Astrocyte (in vitro differentiated cells and primary cell): ENCODE measurements at regions not wholly inside any gene's neighbourhood (a gene's known extent, or its start where the extent isn't known, plus 50 kb on each side); places are given as distances from the start of the nearest gene placed in this dataset.
A peak's percentile ranks its signal among the peaks of the same experiment; 100 is the strongest.

Experiments
- DNase-seq: peaks from one replicate; pipeline ENCODE4 v3.0.0-alpha.2; 2010; ENCODE audit warnings: low read depth
- FAIRE-seq: peaks from 2 replicates; lab custom pipeline; 2011; peaks lifted over from hg19 to GRCh38; lab: Jason Lieb, UNC
- H2AFZ ChIP-seq: 2 replicates; pipeline ENCODE4 v1.6.0; 2012; ENCODE audit warnings: low read depth, low read length, inconsistent platforms
- H3K27ac ChIP-seq: 2 replicates; pipeline ENCODE4 v1.5.1; 2011; ENCODE audit warnings: low read depth, low read length, inconsistent platforms
- H3K27me3 ChIP-seq: 2 replicates; pipeline ENCODE4 v1.6.0; 2011; ENCODE audit warnings: low read length, inconsistent platforms; ENCODE audit not compliant: insufficient read depth
- H3K36me3 ChIP-seq: 2 replicates; pipeline ENCODE4 v1.5.1; 2011; ENCODE audit warnings: low read length, inconsistent platforms; ENCODE audit not compliant: insufficient read depth
- H3K4me1 ChIP-seq: 2 replicates; pipeline ENCODE4 v1.5.1; 2011; ENCODE audit warnings: low read length, inconsistent platforms; ENCODE audit not compliant: insufficient read depth
- H3K4me2 ChIP-seq: 2 replicates; pipeline ENCODE4 v1.6.0; 2012; ENCODE audit warnings: low read length, inconsistent platforms
- H3K4me3 ChIP-seq: 2 replicates; pipeline ENCODE4 v1.5.1; 2011; ENCODE audit warnings: low read depth, mild to moderate bottlenecking, low read length, inconsistent platforms; ENCODE audit not compliant: insufficient read depth
- H3K79me2 ChIP-seq: 2 replicates; pipeline ENCODE4 v1.6.0; 2012; ENCODE audit warnings: mild to moderate bottlenecking, low read length, inconsistent platforms; ENCODE audit not compliant: insufficient read depth
- H3K9ac ChIP-seq: 2 replicates; pipeline ENCODE4 v1.6.0; 2012; ENCODE audit warnings: mild to moderate bottlenecking, low read length, inconsistent platforms
- H3K9me3 ChIP-seq: 2 replicates; pipeline ENCODE4 v1.5.1; 2012; ENCODE audit warnings: low read depth, mild to moderate bottlenecking, low read length, inconsistent platforms; ENCODE audit not compliant: insufficient read depth
- H4K20me1 ChIP-seq: 2 replicates; pipeline ENCODE4 v1.6.0; 2012; ENCODE audit warnings: low read length, inconsistent platforms; ENCODE audit not compliant: insufficient read depth
- H3K27ac Mint-ChIP-seq: one replicate; pipeline ENCODE4 v1.8.0; 2021; ENCODE audit warnings: mild to moderate bottlenecking, mixed read lengths; ENCODE audit not compliant: unreplicated experiment
- H3K27me3 Mint-ChIP-seq: one replicate; pipeline ENCODE4 v1.8.0; 2021; ENCODE audit warnings: low read depth, mixed read lengths; ENCODE audit not compliant: unreplicated experiment
- H3K36me3 Mint-ChIP-seq: one replicate; pipeline ENCODE4 v1.8.0; 2021; ENCODE audit warnings: low read depth, mixed read lengths; ENCODE audit not compliant: unreplicated experiment
- H3K4me1 Mint-ChIP-seq: one replicate; pipeline ENCODE4 v1.8.0; 2021; ENCODE audit warnings: low read depth, mixed read lengths; ENCODE audit not compliant: unreplicated experiment
- H3K4me3 Mint-ChIP-seq: one replicate; pipeline ENCODE4 v1.8.0; 2021; ENCODE audit warnings: mild to moderate bottlenecking, moderate library complexity, mixed read lengths; ENCODE audit not compliant: unreplicated experiment
- H3K9me3 Mint-ChIP-seq: one replicate; pipeline ENCODE4 v1.8.0; 2021; ENCODE audit warnings: mild to moderate bottlenecking, mixed read lengths; ENCODE audit not compliant: unreplicated experiment
- EZH2 ChIP-seq: IDR thresholded peaks from 2 replicates; pipeline ENCODE4 v1.6.1; 2012; ENCODE audit warnings: mild to moderate bottlenecking, low read length, inconsistent platforms; ENCODE audit not compliant: insufficient read depth
- TF ChIP-seq, protein P1 (sequence below): IDR thresholded peaks from 2 replicates; pipeline ENCODE4 v1.5.1; 2011; ENCODE audit warnings: low read depth, mild to moderate bottlenecking, inconsistent platforms, low read length, moderate library complexity; ENCODE audit not compliant: insufficient read depth

DNA sequence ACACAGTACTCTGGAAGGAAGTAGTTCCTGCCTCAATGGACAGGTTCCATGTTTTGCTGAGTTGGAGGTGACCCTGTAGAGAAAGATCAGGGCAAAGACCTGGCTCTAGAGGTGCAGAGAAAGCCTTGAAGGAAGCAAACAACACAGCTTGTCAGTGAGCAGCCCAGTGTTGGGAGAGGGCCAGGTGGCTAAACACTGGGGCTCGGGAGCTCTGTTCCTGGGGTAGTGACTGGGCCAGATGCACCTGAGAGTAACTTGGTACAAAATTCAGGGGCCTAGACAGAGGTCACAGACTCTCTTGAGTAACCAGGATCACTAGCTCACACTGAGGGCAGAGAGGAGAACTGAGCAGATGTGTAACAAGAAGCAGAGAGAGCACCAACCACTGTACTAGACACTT is 138.4 kb upstream of the NALF2 start:
- no peak overlapping the region for H3K27ac ChIP-seq
- no peaks in the 10 kb centered on the region for H3K4me1 ChIP-seq
- no peak overlapping the region for H2AFZ ChIP-seq
- no peaks in the 10 kb centered on the region for H3K36me3 Mint-ChIP-seq
- peaks cover 5% of the 10 kb centered on the region for H3K27me3 Mint-ChIP-seq
- H3K36me3 ChIP-seq: no peaks in the 10 kb centered on the region
- FAIRE-seq: peak; percentile 92
- no peaks in the 10 kb centered on the region for H3K9me3 ChIP-seq
- TF ChIP-seq, protein P1, sequence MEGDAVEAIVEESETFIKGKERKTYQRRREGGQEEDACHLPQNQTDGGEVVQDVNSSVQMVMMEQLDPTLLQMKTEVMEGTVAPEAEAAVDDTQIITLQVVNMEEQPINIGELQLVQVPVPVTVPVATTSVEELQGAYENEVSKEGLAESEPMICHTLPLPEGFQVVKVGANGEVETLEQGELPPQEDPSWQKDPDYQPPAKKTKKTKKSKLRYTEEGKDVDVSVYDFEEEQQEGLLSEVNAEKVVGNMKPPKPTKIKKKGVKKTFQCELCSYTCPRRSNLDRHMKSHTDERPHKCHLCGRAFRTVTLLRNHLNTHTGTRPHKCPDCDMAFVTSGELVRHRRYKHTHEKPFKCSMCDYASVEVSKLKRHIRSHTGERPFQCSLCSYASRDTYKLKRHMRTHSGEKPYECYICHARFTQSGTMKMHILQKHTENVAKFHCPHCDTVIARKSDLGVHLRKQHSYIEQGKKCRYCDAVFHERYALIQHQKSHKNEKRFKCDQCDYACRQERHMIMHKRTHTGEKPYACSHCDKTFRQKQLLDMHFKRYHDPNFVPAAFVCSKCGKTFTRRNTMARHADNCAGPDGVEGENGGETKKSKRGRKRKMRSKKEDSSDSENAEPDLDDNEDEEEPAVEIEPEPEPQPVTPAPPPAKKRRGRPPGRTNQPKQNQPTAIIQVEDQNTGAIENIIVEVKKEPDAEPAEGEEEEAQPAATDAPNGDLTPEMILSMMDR: no peak
- TF ChIP-seq EZH2: no peak
- H3K27ac Mint-ChIP-seq: no peak overlapping the region
- no peaks in the 10 kb centered on the region for H3K27me3 ChIP-seq
- H3K79me2 ChIP-seq: no peaks in the 10 kb centered on the region
- no peak overlapping the region for H3K9ac ChIP-seq
- H3K4me2 ChIP-seq: no peak overlapping the region
- no peaks in the 10 kb centered on the region for H4K20me1 ChIP-seq
- H3K4me1 Mint-ChIP-seq: peaks cover 6% of the 10 kb centered on the region
- no peak overlapping the region for H3K4me3 Mint-ChIP-seq
- no peak for DNase-seq
- no peak overlapping the region for H3K4me3 ChIP-seq
- H3K9me3 Mint-ChIP-seq: peaks cover 1% of the 10 kb centered on the region

DNA sequence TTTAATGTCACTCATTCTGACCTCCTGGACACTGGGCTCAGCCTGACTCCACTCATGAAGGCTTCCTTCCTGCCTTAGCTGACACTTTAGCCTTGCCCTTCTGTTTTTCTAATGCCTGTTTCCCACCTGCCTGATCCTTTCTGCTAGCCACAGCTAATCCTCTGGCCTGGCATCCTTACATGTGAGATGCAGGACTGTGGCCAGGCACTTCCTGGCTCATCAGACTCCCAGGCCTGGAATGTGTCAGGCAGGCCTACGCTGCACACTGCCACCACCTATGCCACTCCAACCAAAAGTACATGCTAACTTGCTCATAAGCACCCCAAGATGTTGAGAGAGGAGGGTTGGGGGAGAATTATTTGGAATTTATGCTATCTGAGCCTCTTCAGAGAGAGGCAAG is 138.8 kb upstream of the NALF2 start:
- FAIRE-seq (no peak), DNase-seq (no peak)
- H4K20me1 ChIP-seq: no peaks in the 10 kb centered on the region
- Mint-ChIP-seq H3K4me1 (peaks cover 6% of the 10 kb centered on the region), H3K27me3 (peaks cover 5% of the 10 kb centered on the region), H3K9me3 (peaks cover 1% of the 10 kb centered on the region), H3K36me3 (no peaks in the 10 kb centered on the region), H3K27ac (no peak overlapping the region), H3K4me3 (no peak overlapping the region)
- no peaks in the 10 kb centered on the region for H3K36me3 ChIP-seq
- no peaks in the 10 kb centered on the region for H3K9me3 ChIP-seq
- H3K79me2 ChIP-seq: no peaks in the 10 kb centered on the region
- TF ChIP-seq, protein P1: no peak
- no peak for TF ChIP-seq EZH2
- no peaks in the 10 kb centered on the region for H3K4me1 ChIP-seq
- H3K9ac ChIP-seq: no peak overlapping the region
- H3K4me3 ChIP-seq: no peak overlapping the region
- no peaks in the 10 kb centered on the region for H3K27me3 ChIP-seq
- H3K27ac ChIP-seq: no peak overlapping the region
- no peak overlapping the region for H3K4me2 ChIP-seq
- no peak overlapping the region for H2AFZ ChIP-seq

DNA sequence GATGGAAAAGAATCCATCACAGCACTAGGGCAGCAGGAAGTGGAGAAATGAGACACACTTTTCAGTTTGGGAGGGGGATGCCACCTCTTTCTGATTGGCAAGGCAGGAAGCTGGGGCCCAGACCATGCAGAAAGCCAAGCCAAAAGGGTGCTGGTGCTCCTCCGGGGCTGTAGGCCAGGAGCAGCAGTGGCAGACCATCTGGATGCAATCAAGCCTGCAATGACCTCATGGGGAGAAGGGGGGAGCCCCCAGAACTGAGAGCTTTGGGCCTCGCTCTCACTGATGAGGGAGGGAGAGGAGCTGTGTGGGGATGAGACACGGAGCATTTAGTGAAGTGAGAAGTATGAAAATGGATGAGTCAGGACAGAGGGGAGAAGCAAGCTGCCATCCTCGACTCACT is 141.3 kb upstream of the NALF2 start:
- H3K9me3 ChIP-seq: no peaks in the 10 kb centered on the region
- H3K27ac ChIP-seq: no peak overlapping the region
- H3K4me1 Mint-ChIP-seq: peaks cover 6% of the 10 kb centered on the region
- peaks cover 5% of the 10 kb centered on the region for H3K27me3 Mint-ChIP-seq
- H3K27me3 ChIP-seq: no peaks in the 10 kb centered on the region
- H3K36me3 ChIP-seq: no peaks in the 10 kb centered on the region
- H3K36me3 Mint-ChIP-seq: no peaks in the 10 kb centered on the region
- no peak for DNase-seq
- H3K9ac ChIP-seq: no peak overlapping the region
- H3K4me1 ChIP-seq: no peaks in the 10 kb centered on the region
- FAIRE-seq: no peak
- no peak for TF ChIP-seq EZH2
- no peaks in the 10 kb centered on the region for H3K79me2 ChIP-seq
- no peak overlapping the region for H2AFZ ChIP-seq
- no peak overlapping the region for H3K4me3 Mint-ChIP-seq
- H3K4me2 ChIP-seq: no peak overlapping the region
- H4K20me1 ChIP-seq: no peaks in the 10 kb centered on the region
- H3K9me3 Mint-ChIP-seq: peaks cover 1% of the 10 kb centered on the region
- no peak overlapping the region for H3K27ac Mint-ChIP-seq
- H3K4me3 ChIP-seq: no peak overlapping the region
